Mesenchymal stem cell (in vitro differentiated cells and primary cell): ENCODE measurements at regions not wholly inside any gene's neighbourhood (a gene's known extent, or its start where the extent isn't known, plus 50 kb on each side); places are given as distances from the start of the nearest gene placed in this dataset.

Experiments used
- DNase-seq: peaks from one replicate; pipeline ENCODE4 v3.0.0-alpha.2; 2013
- H2AFZ ChIP-seq: one replicate; pipeline ENCODE4 v1.6.1; 2013; ENCODE audit warnings: low read depth, mild to moderate bottlenecking, control low read depth, inconsistent platforms, low read length, moderate library complexity
- H2AK5ac ChIP-seq: 2 replicates; pipeline ENCODE4 v1.6.1; 2013; ENCODE audit warnings: low read length, moderate library complexity, mild to moderate bottlenecking, inconsistent platforms; ENCODE audit not compliant: severe bottlenecking
- H2BK120ac ChIP-seq: one replicate; pipeline ENCODE4 v1.6.1; 2013; ENCODE audit warnings: low read depth, mild to moderate bottlenecking, inconsistent platforms, low read length, moderate library complexity
- H2BK12ac ChIP-seq, 2 experiments: one replicate each; pipeline ENCODE4 v1.6.1; 2013; ENCODE audit warnings: inconsistent platforms in 2 of 2, low read length in 2 of 2, mild to moderate bottlenecking in 2 of 2, moderate library complexity in 2 of 2, control low read depth in 1 of 2
- H2BK15ac ChIP-seq: one replicate; pipeline ENCODE4 v1.6.1; 2013; ENCODE audit warnings: mild to moderate bottlenecking, low read depth, inconsistent platforms; ENCODE audit not compliant: poor library complexity, severe bottlenecking
- H2BK5ac ChIP-seq: 2 replicates; pipeline ENCODE4 v1.6.1; 2013; ENCODE audit warnings: low read depth, mild to moderate bottlenecking, low read length, control low read depth, inconsistent platforms; ENCODE audit not compliant: poor library complexity, severe bottlenecking
- H3K14ac ChIP-seq, 2 experiments: one replicate each; pipeline ENCODE4 v1.6.1; 2013; ENCODE audit warnings: inconsistent platforms in 2 of 2, low read length in 2 of 2, control low read depth in 1 of 2, mild to moderate bottlenecking in 1 of 2, moderate library complexity in 1 of 2
- H3K18ac ChIP-seq, 2 experiments: one replicate each; pipeline ENCODE4 v1.6.1; 2013; ENCODE audit warnings: inconsistent platforms in 2 of 2, low read length in 2 of 2, control low read depth in 1 of 2, low read depth in 1 of 2, mild to moderate bottlenecking in 1 of 2
- H3K23ac ChIP-seq, 2 experiments: one replicate each; pipeline ENCODE4 v1.6.1; 2013; ENCODE audit warnings: inconsistent platforms in 2 of 2, low read length in 2 of 2, mild to moderate bottlenecking in 2 of 2, moderate library complexity in 2 of 2, control low read depth in 1 of 2
- H3K27ac ChIP-seq: 2 replicates; pipeline ENCODE4 v1.5.1; 2013; ENCODE audit warnings: mild to moderate bottlenecking, moderate library complexity, low read length, control low read depth, inconsistent platforms; ENCODE audit not compliant: poor library complexity, severe bottlenecking
- H3K27me3 ChIP-seq, 2 experiments: 2 replicates each; pipeline versions ENCODE4 v1.6.1 to v1.7.0; 2013; ENCODE audit warnings: low read length in 2 of 2, mild to moderate bottlenecking in 2 of 2, moderate library complexity in 2 of 2, control low read depth in 1 of 2, inconsistent platforms in 1 of 2; ENCODE audit not compliant: control insufficient read depth in 1 of 2, insufficient read depth in 1 of 2
- H3K36me3 ChIP-seq, 2 experiments: 2 replicates each; pipeline versions ENCODE4 v1.6.1 to v1.7.0; 2013; ENCODE audit warnings: low read length in 2 of 2, control low read depth in 1 of 2, inconsistent platforms in 1 of 2, low read depth in 1 of 2, mild to moderate bottlenecking in 1 of 2; ENCODE audit not compliant: insufficient read depth in 2 of 2, control insufficient read depth in 1 of 2
- H3K4ac ChIP-seq, 2 experiments: one replicate each; pipeline ENCODE4 v1.6.1; 2013; ENCODE audit warnings: inconsistent platforms in 2 of 2, low read length in 2 of 2, mild to moderate bottlenecking in 2 of 2, moderate library complexity in 2 of 2, control low read depth in 1 of 2, low read depth in 1 of 2
- H3K4me1 ChIP-seq: 2 replicates; pipeline ENCODE4 v1.6.1; 2013; ENCODE audit warnings: low read depth, low read length, control low read depth; ENCODE audit not compliant: control insufficient read depth, insufficient read depth
- H3K4me2 ChIP-seq: 2 replicates; pipeline ENCODE4 v1.6.1; 2013; ENCODE audit warnings: low read length, mild to moderate bottlenecking, inconsistent platforms; ENCODE audit not compliant: poor library complexity, severe bottlenecking
- H3K4me3 ChIP-seq, 2 experiments: 2 replicates each; pipeline versions ENCODE4 v1.5.1 to v1.7.0; 2013; ENCODE audit warnings: low read length in 2 of 2, mild to moderate bottlenecking in 2 of 2, control low read depth in 1 of 2, low read depth in 1 of 2; ENCODE audit not compliant: insufficient read depth in 1 of 2
- H3K79me1 ChIP-seq: replicated peaks from 2 replicates; pipeline ENCODE4 v1.6.1; 2013; ENCODE audit warnings: mild to moderate bottlenecking, control low read depth, low read length, inconsistent platforms; ENCODE audit not compliant: poor library complexity, severe bottlenecking
- H3K9ac ChIP-seq: 2 replicates; pipeline ENCODE4 v1.7.0; 2013; ENCODE audit warnings: mild to moderate bottlenecking, low read length, moderate library complexity
- H3K9me3 ChIP-seq: 2 replicates; pipeline ENCODE4 v1.7.0; 2013; ENCODE audit warnings: mild to moderate bottlenecking, low read length; ENCODE audit not compliant: control insufficient read depth
- H4K8ac ChIP-seq: one replicate; pipeline ENCODE4 v1.6.1; 2013; ENCODE audit warnings: inconsistent platforms, mild to moderate bottlenecking, low read length, moderate library complexity
- H4K91ac ChIP-seq: one replicate; pipeline ENCODE4 v1.6.1; 2013; ENCODE audit warnings: mild to moderate bottlenecking, low read length, inconsistent platforms
- WGBS: methylation state at CpG from one replicate; pipeline ENCODE4 v1.1.7; 2013; ENCODE audit warnings: mixed read lengths; 5-methylcytosine and 5-hydroxymethylcytosine counted together

DNA sequence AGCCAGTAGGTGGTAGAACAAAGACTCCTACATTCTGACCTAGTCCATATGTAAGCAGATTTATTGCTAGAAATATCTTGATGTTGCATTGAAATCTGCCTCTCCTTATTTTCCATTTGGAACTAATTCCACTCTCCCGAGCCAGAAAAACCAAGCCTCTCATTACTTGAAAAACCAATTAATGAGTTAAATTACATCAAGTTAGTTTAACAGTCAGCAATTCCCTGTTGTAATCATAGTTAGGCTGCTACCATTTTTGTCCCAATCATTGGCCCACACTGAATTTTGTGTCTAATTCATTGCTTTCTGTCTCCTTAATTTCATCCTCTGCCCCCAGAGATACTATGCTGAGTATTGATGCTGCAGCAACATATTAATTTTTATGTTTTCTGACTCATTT lies 168.3 kb upstream of the TNP1 start:
- H3K27me3 ChIP-seq: peaks cover 11 to 24% of the 10 kb centered on the region in 2 experiments
- no peak overlapping the region for H2BK120ac ChIP-seq
- no peak overlapping the region for H3K4me3 ChIP-seq
- DNase-seq: no peak
- no peak overlapping the region for H3K9ac ChIP-seq
- 86% methylated on average over 1 of the region's 1 CpG for WGBS
- H3K9me3 ChIP-seq: peaks cover 4% of the 10 kb centered on the region
- H3K4me1 ChIP-seq: peaks cover 1% of the 10 kb centered on the region
- no peaks in the 10 kb centered on the region for H3K36me3 ChIP-seq
- H4K8ac ChIP-seq: no peak overlapping the region
- H3K18ac ChIP-seq: no peak overlapping the region
- no peaks in the 10 kb centered on the region for H3K79me1 ChIP-seq
- H3K23ac ChIP-seq: no peak overlapping the region
- H2BK5ac ChIP-seq: no peak overlapping the region
- H2BK12ac ChIP-seq: no peak overlapping the region
- H2AK5ac ChIP-seq: no peak overlapping the region
- no peak overlapping the region for H3K4me2 ChIP-seq
- H3K4ac ChIP-seq: no peak overlapping the region
- H2BK15ac ChIP-seq: no peak overlapping the region
- no peak overlapping the region for H3K14ac ChIP-seq
- H2AFZ ChIP-seq: no peak overlapping the region
- no peak overlapping the region for H3K27ac ChIP-seq
- H4K91ac ChIP-seq: no peak overlapping the region

- H3K9me3 ChIP-seq: peaks cover 4% of the 10 kb centered on the region
- H3K14ac ChIP-seq: no peak overlapping the region
- H2BK12ac ChIP-seq: no peak overlapping the region
- no peak overlapping the region for H3K27ac ChIP-seq
- H3K18ac ChIP-seq: no peak overlapping the region
- H4K8ac ChIP-seq: no peak overlapping the region
- H3K4me1 ChIP-seq: no peaks in the 10 kb centered on the region
- no peak overlapping the region for H4K91ac ChIP-seq
- H3K9ac ChIP-seq: no peak overlapping the region
- no CpG with 5 or more reads among the region's 1 CpG for WGBS
- H3K36me3 ChIP-seq: no peaks in the 10 kb centered on the region
- no peaks in the 10 kb centered on the region for H3K79me1 ChIP-seq
- H3K23ac ChIP-seq: no peak overlapping the region
- DNase-seq: no peak
- H2BK5ac ChIP-seq: no peak overlapping the region
- H3K4ac ChIP-seq: no peak overlapping the region
- no peak overlapping the region for H2BK120ac ChIP-seq
- H2AFZ ChIP-seq: no peak overlapping the region
- no peak overlapping the region for H2BK15ac ChIP-seq
- no peak overlapping the region for H2AK5ac ChIP-seq
- no peak overlapping the region for H3K4me3 ChIP-seq
- no peak overlapping the region for H3K4me2 ChIP-seq
- H3K27me3 ChIP-seq: peaks cover 11 to 24% of the 10 kb centered on the region in 2 experiments
Observed at GRCh38 chr2:217027414-217027813, 167.6 kb upstream of the TNP1 start.

DNA sequence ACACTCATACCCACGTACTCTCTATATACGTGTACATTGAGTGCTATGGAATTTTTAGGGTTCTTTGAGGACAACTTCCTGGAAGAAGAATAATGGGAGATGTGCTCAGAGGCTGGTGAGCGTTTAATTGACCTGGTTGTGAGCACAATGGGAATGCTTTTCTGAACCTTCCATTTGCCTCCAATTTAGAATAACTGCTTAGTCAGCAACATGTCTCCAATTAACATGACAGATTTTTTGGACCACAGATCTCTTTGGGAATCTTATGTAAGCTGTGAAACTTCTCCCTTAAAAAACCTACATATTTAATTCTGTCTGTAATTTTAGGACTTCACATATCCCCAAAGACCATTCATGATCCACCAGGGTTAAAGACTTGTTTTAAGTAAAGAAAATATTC lies 166.7 kb upstream of the TNP1 start:
- H2AFZ ChIP-seq: no peak overlapping the region
- H3K27me3 ChIP-seq: peaks cover 8 to 18% of the 10 kb centered on the region in 2 experiments
- no peak overlapping the region for H2BK5ac ChIP-seq
- H2BK120ac ChIP-seq: no peak overlapping the region
- H3K27ac ChIP-seq: no peak overlapping the region
- no peak overlapping the region for H4K8ac ChIP-seq
- no peak overlapping the region for H3K4ac ChIP-seq
- H3K23ac ChIP-seq: no peak overlapping the region
- H3K4me1 ChIP-seq: no peaks in the 10 kb centered on the region
- peaks cover 4% of the 10 kb centered on the region for H3K9me3 ChIP-seq
- no peak overlapping the region for H4K91ac ChIP-seq
- H2BK12ac ChIP-seq: no peak overlapping the region
- no peaks in the 10 kb centered on the region for H3K36me3 ChIP-seq
- no peak overlapping the region for H2AK5ac ChIP-seq
- H3K4me2 ChIP-seq: no peak overlapping the region
- no peaks in the 10 kb centered on the region for H3K79me1 ChIP-seq
- H3K18ac ChIP-seq: no peak overlapping the region
- H3K14ac ChIP-seq: no peak overlapping the region
- no peak for DNase-seq
- H2BK15ac ChIP-seq: no peak overlapping the region
- H3K4me3 ChIP-seq: no peak overlapping the region
- WGBS: 83% methylated on average over 2 of the region's 3 CpGs
- no peak overlapping the region for H3K9ac ChIP-seq

DNA sequence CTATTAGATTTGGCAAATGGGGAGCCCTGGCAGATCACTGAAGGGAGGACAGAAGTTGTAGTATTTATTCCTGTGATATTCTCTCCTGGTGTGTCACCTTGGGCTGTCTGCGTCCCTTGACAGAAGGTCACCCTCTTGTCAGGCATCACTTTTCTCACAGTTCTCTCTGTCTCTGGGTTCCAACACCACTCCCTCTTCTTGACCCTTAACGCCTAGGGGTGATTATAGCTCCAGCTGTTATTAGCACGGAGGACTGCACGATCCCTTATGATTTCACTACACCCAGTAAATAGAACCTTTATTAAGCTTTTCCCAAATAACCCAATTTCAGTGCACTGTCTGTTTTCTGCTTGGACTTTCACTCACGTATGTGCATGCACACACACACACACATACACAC lies 166.3 kb upstream of the TNP1 start:
- H3K4ac ChIP-seq: no peak overlapping the region
- H2AFZ ChIP-seq: no peak overlapping the region
- no peak overlapping the region for H3K9ac ChIP-seq
- DNase-seq: no peak
- H3K36me3 ChIP-seq: no peaks in the 10 kb centered on the region
- H3K27me3 ChIP-seq: peaks cover 8 to 15% of the 10 kb centered on the region in 2 experiments
- H2BK5ac ChIP-seq: no peak overlapping the region
- no peak overlapping the region for H3K18ac ChIP-seq
- no peak overlapping the region for H3K4me3 ChIP-seq
- no peak overlapping the region for H4K91ac ChIP-seq
- no peaks in the 10 kb centered on the region for H3K4me1 ChIP-seq
- H2BK15ac ChIP-seq: no peak overlapping the region
- no peak overlapping the region for H2BK12ac ChIP-seq
- H3K27ac ChIP-seq: no peak overlapping the region
- no peaks in the 10 kb centered on the region for H3K79me1 ChIP-seq
- 98% methylated on average over 4 of the region's 5 CpGs for WGBS
- no peak overlapping the region for H4K8ac ChIP-seq
- no peak overlapping the region for H3K4me2 ChIP-seq
- H3K23ac ChIP-seq: no peak overlapping the region
- no peak overlapping the region for H2BK120ac ChIP-seq
- H3K9me3 ChIP-seq: peaks cover 4% of the 10 kb centered on the region
- H2AK5ac ChIP-seq: no peak overlapping the region
- no peak overlapping the region for H3K14ac ChIP-seq
